ENCODE measurements at regions not wholly inside any gene's neighbourhood (a gene's known extent, or its start where the extent isn't known, plus 50 kb on each side); places are given as distances from the start of the nearest gene placed in this dataset.

- no peak for DNase-seq (ENCODE audit: low read depth in 1 of 2, low spot score in 1 of 2)
- Histone ChIP-seq H3K4me2 (no peak overlapping the region), H3K4me1 (no peaks in the 10 kb centered on the region), H3K9me3 (no peaks in the 10 kb centered on the region; the same call in 2 of the 3 replicates), H3K4me3 (no peak overlapping the region), H3K27ac (no peak overlapping the region)
- no peak for ATAC-seq
- POLR2A ChIA-PET, result no interaction called here
- CTCF ChIA-PET, result interaction anchor here (2.5 to 5.7 kb wide), 3 partner anchors 11 to 46 kb away, joined by 8 to 27 read pairs (median 16); no protein-coding TSS in a partner anchor
- WGBS (ENCODE audit: missing lambda C conversion rate), result 49% methylated on average over 6 of the region's 6 CpGs
- no peak for FAIRE-seq
- TF ChIP-seq HOXA7 (CRISPR knock-in tag; IDR thresholded peaks at IDR 0.05) (no peak), JUNB (IDR thresholded peaks at IDR 0.05) (no peak)
Observed at GRCh38 chr9:126750941-126751725, 53.7 kb upstream of the ZBTB43 start.

DNA sequence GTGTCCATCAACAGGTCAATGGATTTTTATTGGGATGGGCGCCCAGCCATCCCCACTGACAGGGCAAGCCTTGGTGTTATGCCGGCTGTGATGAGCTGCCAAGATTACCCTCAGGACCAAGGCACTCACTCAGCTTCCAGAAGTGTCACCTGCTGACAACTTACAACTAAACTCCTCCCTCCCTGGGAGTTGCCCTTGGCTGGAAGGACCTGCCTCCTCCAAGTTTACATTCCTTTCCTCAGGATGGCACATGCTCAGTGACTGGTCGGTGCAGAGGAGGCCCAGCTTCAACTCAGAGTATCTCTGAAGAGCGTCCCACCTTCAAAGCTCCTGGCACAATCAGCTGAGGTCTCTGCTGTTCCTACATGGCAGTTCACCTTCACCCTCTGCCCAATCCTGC lies 52.5 kb upstream of the ZBTB43 start:
- Histone ChIP-seq H3K9me3 (no peaks in the 10 kb centered on the region; the same call in 2 of the 3 replicates), H3K4me2 (no peak overlapping the region), H3K4me3 (no peak overlapping the region), H3K27ac (no peak overlapping the region), H3K4me1 (no peaks in the 10 kb centered on the region)
- 59% methylated on average over 4 of the region's 4 CpGs for WGBS (ENCODE audit: missing lambda C conversion rate)
- ATAC-seq (peak; percentile 44 to 56; a peak in 3 of 6 replicates), DNase-seq (ENCODE audit: low read depth in 1 of 2, low spot score in 1 of 2) (no peak), FAIRE-seq (no peak)
- TF ChIP-seq KDM1A (IDR thresholded peaks at IDR 0.05; ENCODE audit: low read depth), result no peak
- no peak for TF ChIP-seq NR3C1 (IDR thresholded peaks at IDR 0.05)
- ChIA-PET CTCF (interaction anchor here (0.7 to 5.7 kb wide), 5 partner anchors 10 to 251 kb away, joined by 3 to 27 read pairs (median 5); no protein-coding TSS in a partner anchor), POLR2A (no interaction called here)

DNA sequence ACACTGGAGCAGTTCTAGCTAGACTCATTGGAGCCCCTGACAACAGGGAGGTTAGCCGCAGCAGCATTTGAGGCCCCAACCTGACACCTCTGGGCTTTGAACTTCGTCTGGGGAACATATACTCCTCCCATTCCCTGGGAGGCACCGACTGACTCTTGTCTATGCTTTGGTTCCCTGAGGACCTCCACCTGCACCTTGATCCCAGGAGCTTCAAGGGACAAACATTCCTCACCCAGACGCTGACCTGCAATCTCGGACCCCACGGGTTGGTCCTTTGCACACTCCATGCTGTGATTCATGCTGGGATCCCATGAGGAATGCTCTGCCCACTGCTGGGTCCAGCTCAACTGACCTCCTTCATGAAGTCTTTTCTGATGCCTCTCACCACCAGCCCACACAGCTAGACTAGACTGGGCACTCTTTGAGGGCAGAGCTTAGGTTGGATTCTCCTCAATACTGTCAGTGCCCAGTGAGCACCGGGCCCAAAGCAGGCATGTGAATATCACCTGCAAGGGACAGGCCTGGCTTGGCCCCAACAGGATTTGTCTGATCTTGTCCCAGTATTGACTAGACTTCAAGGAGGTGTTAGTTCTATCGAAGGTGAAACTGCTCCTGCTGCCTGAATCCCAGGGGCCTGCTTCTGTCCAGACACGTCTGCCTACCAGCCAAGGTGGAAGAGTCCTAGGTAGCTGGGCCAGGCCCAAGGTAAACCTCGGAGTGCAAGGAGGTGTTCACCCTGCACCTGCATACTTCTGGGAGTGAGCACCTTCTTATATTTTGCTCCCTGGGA lies 51.8 kb upstream of the ZBTB43 start:
- CTCF ChIA-PET, result interaction anchor here (0.7 to 5.7 kb wide), 7 partner anchors 9 to 252 kb away, joined by 3 to 27 read pairs (median 3); no protein-coding TSS in a partner anchor
- WGBS (ENCODE audit: missing lambda C conversion rate), result 75% methylated on average over 10 of the region's 10 CpGs
- no peak overlapping the region for H3K4me3 ChIP-seq
- H3K4me1 ChIP-seq, result no peaks in the 10 kb centered on the region
- no peak for FAIRE-seq
- no peak overlapping the region for H3K27ac ChIP-seq
- H3K4me2 ChIP-seq, result no peak overlapping the region
- no peak for DNase-seq (ENCODE audit: low read depth in 1 of 2, low spot score in 1 of 2)
- TF ChIP-seq, protein P1, sequence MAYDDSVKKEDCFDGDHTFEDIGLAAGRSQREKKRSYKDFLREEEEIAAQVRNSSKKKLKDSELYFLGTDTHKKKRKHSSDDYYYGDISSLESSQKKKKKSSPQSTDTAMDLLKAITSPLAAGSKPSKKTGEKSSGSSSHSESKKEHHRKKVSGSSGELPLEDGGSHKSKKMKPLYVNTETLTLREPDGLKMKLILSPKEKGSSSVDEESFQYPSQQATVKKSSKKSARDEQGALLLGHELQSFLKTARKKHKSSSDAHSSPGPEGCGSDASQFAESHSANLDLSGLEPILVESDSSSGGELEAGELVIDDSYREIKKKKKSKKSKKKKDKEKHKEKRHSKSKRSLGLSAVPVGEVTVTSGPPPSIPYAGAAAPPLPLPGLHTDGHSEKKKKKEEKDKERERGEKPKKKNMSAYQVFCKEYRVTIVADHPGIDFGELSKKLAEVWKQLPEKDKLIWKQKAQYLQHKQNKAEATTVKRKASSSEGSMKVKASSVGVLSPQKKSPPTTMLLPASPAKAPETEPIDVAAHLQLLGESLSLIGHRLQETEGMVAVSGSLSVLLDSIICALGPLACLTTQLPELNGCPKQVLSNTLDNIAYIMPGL (CRISPR knock-in tag; IDR thresholded peaks at IDR 0.05; ENCODE audit: borderline replicate concordance), result no peak
- no peak for TF ChIP-seq EP300 (IDR thresholded peaks at IDR 0.05)
- TF ChIP-seq, protein P2, sequence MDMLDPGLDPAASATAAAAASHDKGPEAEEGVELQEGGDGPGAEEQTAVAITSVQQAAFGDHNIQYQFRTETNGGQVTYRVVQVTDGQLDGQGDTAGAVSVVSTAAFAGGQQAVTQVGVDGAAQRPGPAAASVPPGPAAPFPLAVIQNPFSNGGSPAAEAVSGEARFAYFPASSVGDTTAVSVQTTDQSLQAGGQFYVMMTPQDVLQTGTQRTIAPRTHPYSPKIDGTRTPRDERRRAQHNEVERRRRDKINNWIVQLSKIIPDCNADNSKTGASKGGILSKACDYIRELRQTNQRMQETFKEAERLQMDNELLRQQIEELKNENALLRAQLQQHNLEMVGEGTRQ (IDR thresholded peaks at IDR 0.05), result no peak
- no peak for TF ChIP-seq MYC (IDR thresholded peaks at IDR 0.05; ENCODE audit: borderline replicate concordance, low read length)
- no peak for TF ChIP-seq ZC3H11A (IDR thresholded peaks at IDR 0.05)
- TF ChIP-seq PHF8 (IDR thresholded peaks at IDR 0.05; ENCODE audit: borderline replicate concordance, low read depth), result no peak
- no peak for TF ChIP-seq KDM1A (IDR thresholded peaks at IDR 0.05; ENCODE audit: low read depth)
- no peak for TF ChIP-seq JUN (IDR thresholded peaks at IDR 0.05)
- TF ChIP-seq FOSB (CRISPR knock-in tag; IDR thresholded peaks at IDR 0.05), result no peak
- TF ChIP-seq, protein P3, sequence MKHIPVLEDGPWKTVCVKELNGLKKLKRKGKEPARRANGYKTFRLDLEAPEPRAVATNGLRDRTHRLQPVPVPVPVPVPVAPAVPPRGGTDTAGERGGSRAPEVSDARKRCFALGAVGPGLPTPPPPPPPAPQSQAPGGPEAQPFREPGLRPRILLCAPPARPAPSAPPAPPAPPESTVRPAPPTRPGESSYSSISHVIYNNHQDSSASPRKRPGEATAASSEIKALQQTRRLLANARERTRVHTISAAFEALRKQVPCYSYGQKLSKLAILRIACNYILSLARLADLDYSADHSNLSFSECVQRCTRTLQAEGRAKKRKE (CRISPR knock-in tag; IDR thresholded peaks at IDR 0.05; ENCODE audit: low read depth), result no peak
- no peak for TF ChIP-seq MAZ (IDR thresholded peaks at IDR 0.05; ENCODE audit: borderline replicate concordance, low read depth, low read length)
- TF ChIP-seq CBX2 (IDR thresholded peaks at IDR 0.05; ENCODE audit: borderline replicate concordance, low read depth), result no peak
- TF ChIP-seq POLR2AphosphoS2 (conservative IDR thresholded peaks at IDR 0.05; ENCODE audit: low read length), result no peak
- no peak for TF ChIP-seq HES2 (IDR thresholded peaks at IDR 0.05)
- no peak for TF ChIP-seq CBX8 (IDR thresholded peaks at IDR 0.05)
- no peak for TF ChIP-seq SREBF2 (IDR thresholded peaks at IDR 0.05)
- no peak for TF ChIP-seq TFCP2L1 (CRISPR knock-in tag; IDR thresholded peaks at IDR 0.05)
- no peak for TF ChIP-seq FOSL2 (IDR thresholded peaks at IDR 0.05)
- no peak for TF ChIP-seq FOSL2 (CRISPR knock-in tag; IDR thresholded peaks at IDR 0.05)
- TF ChIP-seq CHD2 (IDR thresholded peaks at IDR 0.05; ENCODE audit: low read length, partially characterized antibody), result no peak
- no peak for TF ChIP-seq POLR2A (IDR thresholded peaks at IDR 0.05; ENCODE audit: low read length)
- no peaks in the 10 kb centered on the region; the same call in 2 of the 3 replicates for H3K9me3 ChIP-seq
- no peak for ATAC-seq
- POLR2A ChIA-PET, result no interaction called here
